Smooth muscle cell of the brain vasculature (primary cell): ENCODE measurements at regions not wholly inside any gene's neighbourhood (a gene's known extent, or its start where the extent isn't known, plus 50 kb on each side); places are given as distances from the start of the nearest gene placed in this dataset.

Source experiments
- DNase-seq: peaks from one replicate; pipeline ENCODE4 v3.0.0-alpha.2; 2012; ENCODE audit warnings: low read depth, low spot score

DNA sequence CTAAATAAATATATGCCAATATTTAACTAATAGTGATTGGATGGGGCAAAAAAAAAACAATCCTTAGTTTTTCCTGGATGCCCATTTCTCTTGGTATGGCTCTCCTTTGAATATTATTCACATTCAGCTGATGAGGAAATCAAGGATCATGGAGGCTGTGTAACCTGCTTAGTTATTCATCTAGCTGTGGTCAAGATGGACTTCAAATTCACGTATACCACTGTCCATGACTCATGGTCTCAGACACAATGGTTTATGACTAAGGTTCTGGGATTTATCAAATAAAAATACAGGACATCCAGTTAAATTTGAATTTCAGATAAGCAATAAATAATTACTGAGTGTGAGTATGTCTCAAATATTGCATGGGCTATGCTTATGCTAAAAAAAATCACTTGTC is 191.5 kb upstream of the CELF2 start:
- no peak for DNase-seq

DNA sequence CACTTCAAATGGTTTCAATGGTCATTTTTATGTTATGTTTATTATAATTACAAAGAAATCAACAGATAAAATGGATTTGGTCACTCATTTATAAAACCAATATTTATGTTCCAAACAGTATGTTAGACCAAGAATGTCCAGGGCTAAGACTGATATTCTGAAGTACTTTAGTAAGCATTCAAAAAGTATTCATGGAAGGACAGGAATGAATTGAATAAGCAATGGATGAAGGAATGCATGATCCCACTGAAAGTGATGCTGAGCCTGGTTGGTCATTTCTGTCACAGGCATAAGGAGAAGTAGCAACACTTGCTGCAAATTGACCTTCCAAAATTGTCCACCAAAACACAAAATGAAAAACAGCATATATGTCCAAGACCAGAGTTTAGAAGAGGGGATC is 189.0 kb upstream of the CELF2 start:
- DNase-seq = no peak

DNA sequence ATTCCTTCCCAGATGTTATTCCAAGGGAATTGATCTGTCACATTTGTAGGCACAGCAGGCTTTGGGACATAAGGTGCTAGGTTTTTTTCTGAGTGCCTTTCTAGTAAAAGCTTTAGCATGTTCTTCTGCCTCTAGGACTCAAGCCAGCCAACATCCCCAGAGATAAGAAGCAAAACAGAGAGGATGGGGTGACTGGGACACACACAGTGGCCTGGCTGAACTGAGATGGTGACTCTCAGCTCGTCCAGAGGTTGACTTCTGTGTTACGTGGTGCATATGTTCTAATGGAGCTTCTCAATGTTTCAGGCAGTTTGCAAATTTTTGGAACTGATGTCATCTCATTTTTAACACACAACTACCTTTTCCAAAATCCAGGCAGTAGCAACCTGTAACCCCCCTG is 188.1 kb upstream of the CELF2 start:
- no peak for DNase-seq

DNA sequence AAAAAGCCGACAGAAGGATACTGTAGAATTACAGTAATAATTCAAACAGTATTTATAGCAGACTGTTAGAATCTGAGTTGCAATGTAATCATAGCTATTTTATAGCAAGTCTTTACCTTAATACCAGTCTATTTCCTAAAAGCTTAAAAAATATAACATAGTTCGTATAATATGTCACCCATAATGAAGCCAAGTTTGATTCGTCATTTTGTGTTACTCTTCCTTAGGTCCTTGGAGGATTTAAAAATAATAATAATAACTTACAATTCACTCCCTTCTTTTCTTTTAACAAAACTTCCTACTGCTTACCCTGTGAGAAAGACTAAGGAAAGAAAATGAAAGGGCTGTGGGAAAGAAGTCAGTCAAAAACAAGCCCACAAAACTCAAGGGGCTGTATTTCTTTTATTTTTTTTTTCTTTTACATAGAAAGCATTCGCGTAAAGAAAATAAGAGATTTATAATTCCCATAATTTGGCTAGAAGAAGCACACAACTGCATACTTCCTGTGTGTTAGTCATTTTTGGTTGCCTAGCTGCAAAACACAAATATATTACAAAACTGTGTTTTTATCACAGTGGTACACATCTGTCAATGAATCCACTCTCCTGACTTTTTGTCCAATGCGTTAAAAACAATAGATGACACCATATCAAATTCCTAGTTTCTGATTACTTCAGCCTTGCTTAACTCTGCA is 187.2 kb upstream of the CELF2 start:
- peak; percentile 55 for DNase-seq

DNA sequence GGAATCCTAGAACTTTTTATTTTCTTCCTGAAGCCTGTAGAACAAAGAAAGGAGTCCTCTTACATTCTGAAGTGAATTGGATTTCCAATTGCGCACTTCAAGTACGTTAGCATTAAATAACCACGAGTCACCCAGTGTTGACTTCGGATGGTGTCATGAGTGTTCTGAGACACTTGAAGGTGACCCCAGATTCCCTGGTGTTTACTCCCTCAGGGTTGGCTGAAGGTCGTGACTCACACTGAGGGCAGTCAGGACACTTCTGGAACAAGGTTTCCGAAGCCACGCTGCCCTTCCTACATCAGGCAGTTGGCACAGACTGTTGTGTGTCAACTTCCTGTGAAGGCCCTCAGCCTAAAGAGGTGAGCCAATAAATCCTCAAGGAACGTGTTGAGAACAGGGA is 186.6 kb upstream of the CELF2 start:
- DNase-seq = peak; percentile 21

GRCh38 chr10:10833955-10834354 is 183.7 kb upstream of the CELF2 start:
- DNase-seq = no peak

- DNase-seq = no peak
These were observed 173.4 kb upstream of the CELF2 start for GRCh38 chr10:10844251-10844650.

GRCh38 chr10:10845185-10845584 is 172.5 kb upstream of the CELF2 start:
- DNase-seq = no peak

DNA sequence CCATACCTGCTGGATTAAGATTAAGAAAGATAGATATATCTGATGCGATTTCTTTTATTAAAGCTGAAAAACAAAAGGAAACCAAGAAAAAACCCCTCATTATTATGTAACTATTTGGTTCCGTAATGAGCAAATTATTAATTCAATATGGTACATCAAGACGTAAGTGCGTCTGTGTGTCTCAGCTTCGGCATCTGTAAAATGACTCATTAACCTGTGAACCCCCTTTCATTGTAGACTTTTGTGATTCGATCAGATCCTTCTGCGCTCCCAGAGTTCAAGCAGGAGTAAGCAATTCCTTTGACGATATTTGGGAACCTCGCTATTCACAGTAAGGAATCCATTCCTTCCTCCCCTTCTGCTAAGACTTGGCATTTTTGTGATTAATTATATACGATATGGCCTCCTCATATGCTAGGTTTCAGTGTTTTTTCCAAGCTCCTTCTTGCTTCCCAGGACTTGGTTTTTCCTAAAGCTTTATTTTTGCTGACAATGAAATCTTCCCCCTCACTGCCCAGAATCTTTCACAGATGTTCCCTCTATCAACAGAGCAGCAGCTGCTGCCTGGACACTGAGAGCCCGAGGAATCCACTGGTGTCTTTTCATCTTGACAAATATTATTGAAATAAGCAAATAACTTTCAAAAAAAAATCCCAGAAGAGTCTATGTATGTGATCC is 171.7 kb upstream of the CELF2 start:
- no peak for DNase-seq

DNA sequence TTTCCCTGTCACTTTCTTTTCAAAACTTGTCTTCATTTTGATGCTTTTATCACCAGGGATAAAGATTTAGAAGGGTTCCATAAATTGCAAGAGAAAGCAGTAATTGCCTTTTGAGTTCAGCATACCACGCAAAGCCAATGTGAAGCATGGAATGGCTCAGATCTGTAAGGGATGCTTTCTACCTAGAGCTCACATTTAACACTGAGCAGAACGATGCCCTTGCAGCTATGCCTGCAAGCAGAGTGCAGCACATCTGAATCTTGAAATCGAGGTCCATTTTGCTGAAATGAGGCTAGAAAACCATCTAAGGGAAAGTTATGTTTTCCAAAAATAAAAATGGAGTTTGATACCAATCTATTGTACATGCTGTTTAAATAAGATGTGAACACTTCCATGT is 171.2 kb upstream of the CELF2 start:
- DNase-seq = no peak

GRCh38 chr10:10847387-10847786 is 170.3 kb upstream of the CELF2 start:
- DNase-seq = no peak

GRCh38 chr10:10848488-10849111 is 169.1 kb upstream of the CELF2 start:
- DNase-seq = no peak

DNA sequence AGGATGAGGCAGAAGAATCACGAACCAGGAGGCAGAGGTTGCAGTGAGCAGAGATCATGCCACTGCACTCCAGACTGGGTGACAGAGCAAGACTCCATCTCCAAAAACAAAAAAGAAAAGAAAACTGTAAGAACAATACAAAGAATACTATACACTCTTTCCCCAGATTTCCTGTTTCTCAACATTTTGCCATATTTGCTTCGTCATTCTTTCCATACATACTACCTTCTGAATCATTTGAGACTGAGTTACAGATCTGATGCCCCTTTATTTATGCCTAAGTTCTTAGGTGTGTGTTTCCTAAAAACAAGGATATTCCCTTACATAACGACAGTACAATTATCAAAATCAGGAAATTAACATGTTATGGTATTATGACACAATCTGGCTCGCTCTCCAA is 168.4 kb upstream of the CELF2 start:
- DNase-seq = no peak

DNA sequence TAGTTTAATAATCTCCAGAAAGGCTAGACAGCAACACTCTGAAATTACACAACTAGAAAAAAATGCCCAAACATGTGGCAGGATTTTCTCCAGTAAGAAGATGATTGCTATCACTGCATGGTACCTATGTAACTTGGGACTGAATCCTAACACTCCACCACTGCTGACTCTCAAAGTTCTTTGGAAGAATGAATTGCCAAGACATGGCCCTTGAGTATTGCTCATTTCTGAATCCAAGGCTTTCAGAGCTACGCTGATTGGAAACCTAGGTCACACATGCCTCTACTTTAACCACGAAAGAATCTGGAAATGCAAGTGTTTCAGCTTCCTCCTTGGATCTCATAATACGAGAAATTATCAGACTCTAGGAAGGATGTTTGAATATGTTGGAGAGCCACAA is 167.5 kb upstream of the CELF2 start:
- no peak for DNase-seq

GRCh38 chr10:10852464-10852863 is 165.2 kb upstream of the CELF2 start:
- DNase-seq = no peak

DNA sequence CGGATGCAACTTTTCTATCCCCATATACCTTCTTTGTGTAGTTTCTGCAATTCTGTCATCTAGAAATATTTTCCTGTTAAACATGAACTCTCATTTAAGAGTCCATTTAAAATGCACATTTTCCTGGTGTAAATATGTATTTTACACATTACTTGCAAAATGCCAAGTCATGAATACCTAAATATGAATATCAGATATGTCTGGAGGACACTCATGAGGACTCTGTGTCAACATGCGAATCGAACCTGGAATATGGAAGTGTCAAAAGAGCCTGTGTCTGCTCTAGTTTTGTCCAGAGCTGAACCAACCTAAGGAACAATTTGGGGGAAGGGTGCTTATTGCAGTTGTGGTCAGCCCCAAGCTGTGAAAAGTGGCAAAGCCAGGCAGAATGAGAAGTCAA is 163.7 kb upstream of the CELF2 start:
- DNase-seq = no peak

- DNase-seq = no peak
These were observed 162.9 kb upstream of the CELF2 start for GRCh38 chr10:10854725-10855124.

DNA sequence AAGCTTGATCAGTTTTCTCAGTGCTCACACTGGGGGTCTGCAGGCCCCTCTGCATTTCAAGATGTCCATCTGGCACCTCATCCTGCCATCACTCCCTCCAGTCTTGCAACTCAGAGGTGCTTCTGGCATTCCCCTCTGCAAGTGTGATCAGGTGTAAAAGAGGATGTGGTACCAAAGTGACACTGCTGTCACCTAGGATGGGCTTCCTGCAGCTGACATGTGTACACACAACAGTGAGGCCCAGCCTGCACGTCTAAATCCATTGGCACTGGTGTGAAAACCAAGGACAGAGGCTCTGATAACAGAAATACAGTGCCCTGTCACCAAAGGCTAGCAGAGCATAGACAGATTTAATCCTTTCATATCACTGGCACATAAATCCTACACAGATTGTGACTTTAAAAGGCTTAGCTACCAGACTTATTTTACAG is 162.5 kb upstream of the CELF2 start:
- DNase-seq = no peak

GRCh38 chr10:10860455-10860976 is 157.2 kb upstream of the CELF2 start:
- DNase-seq = no peak

GRCh38 chr10:10865303-10865702 is 152.4 kb upstream of the CELF2 start:
- DNase-seq = no peak

- DNase-seq = no peak
These were observed 151.8 kb upstream of the CELF2 start for GRCh38 chr10:10865913-10866312.

GRCh38 chr10:10869592-10869991 is 148.1 kb upstream of the CELF2 start:
- DNase-seq = no peak
